HS-5 (cell line): ENCODE measurements at regions not wholly inside any gene's neighbourhood (a gene's known extent, or its start where the extent isn't known, plus 50 kb on each side); places are given as distances from the start of the nearest gene placed in this dataset.

Experiments used
- DNase-seq: peaks from one replicate; pipeline ENCODE4 v3.0.0-alpha.2; 2012; ENCODE audit warnings: low read depth

DNA sequence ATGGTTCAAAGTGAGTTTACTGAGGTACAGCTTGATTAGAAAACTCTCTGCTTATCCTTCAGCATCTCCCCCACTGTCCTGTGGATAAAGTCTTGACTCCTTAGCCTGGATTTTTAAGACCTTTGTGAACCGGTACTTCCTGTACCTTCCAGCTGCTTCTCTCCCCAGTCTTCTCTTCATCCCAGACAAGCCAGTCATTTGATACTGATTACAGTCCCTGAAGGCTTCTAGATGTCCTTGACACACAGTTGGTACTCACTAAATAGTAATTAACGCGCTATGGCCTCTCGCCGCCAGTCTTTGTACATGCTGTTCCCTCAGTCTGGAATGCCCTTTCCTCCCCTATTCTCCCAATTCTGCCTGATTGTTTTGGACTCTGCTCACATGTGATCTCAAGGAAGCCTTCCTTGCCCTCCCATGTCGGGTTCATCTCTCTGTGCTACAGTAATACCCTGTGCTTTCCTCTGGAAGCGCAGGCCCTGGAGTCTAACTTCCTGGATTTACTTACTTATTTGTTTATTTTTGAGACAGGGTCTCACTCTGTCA lies 50.6 kb upstream of the PTGR2 start:
- DNase-seq: no peak

DNA sequence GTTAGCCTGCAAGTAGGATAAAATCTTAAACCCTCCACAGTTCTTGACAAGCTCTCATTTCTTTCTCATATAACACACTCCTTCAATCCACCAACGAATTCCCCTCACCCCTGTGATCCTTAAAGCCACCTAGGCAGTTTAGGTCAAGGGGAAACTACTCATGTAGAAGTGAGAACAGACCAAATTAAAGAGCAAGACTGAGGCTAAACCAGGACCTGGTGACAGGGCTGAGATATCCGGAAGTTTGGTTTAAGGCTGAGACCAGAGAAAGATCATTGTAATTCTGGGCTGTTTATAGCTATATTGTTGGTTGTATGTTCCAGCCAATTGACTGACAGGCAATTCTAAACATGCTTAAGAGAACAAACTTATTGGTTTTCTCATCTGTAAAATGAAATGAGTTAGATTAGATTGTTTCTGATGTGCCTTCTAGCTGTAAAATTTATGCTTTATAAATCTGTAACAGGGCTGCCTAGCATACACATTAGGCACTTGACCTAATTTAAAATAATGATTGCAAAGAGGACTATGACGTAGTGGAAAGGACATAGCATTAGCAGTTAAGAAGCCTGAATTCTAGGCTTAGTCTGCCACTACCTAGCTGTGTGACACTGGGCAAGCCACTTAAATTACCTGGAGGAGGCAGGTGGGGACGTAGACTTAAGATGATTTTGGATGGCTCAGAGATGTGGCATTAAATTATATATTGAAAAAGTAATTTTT lies 53.9 kb upstream of the PTGR2 start:
- DNase-seq: no peak

DNA sequence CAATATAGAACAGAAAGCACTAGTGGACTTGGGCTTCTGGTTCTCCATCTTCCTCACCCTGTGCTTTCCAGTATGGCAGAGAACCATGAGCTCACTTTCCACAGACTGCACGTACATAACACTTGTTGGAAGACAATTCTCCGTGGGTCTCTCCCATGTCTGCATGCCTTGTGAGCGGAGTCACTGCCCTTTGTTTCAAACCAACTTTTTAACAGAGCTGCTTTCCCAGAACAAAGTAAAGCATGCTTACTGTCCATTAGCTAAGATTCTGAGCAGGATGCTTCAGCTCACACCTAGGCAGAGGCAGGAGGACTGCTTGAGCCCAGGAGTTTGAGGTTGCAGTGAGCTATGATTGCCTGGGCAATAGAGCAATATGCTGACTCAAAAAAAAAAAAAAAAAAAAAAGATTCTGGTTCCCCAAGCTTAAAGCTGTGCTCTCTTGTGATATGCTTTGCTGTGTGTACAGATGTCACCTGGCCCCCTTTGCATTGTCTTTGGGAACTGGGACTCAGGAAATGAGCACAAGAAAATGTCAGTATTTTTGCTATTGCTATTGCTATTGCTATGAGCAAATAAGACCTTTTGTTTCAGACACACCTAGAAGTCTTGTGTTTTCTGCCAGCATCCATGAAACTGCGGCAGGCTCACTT lies 54.6 kb upstream of the PTGR2 start:
- DNase-seq: no peak

DNA sequence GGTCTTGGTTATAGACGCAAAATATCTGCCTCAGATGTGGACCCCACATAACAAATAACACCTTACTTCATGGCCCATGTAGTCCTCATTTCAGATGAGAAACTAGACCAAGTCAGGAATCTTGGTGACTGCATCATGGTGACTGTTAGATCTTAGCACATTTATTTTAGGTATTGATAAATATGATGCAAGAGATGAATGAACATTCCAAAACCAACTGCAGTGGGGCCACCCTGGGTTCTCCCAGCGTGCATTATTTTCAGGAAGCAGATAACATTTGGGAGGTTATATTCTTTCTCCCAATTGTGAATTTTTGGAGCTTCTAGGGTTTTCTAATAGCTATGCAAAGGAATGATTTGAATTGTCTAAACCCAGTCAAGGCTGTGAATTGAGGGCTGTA lies 55.2 kb upstream of the PTGR2 start:
- DNase-seq: no peak

DNA sequence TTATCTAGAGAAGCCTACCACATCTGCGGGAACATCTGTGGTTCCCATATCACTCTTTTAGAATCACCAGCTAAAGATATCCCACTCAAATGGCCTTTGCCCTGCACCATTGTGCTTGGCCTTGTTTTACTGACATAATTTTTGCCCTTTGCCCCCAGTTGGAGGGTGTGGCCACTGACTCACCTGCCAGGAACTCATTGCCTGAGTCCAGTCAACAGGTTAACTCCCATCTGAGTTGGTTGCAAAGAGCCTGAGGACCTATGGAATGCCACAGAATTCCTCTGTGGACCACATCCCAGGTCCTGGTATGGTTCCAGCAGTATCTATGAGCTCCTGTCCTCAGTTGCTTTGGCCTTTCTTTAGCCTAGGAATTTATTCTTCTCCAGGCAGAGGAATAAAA lies 55.7 kb upstream of the PTGR2 start:
- peak; percentile 88 for DNase-seq

DNA sequence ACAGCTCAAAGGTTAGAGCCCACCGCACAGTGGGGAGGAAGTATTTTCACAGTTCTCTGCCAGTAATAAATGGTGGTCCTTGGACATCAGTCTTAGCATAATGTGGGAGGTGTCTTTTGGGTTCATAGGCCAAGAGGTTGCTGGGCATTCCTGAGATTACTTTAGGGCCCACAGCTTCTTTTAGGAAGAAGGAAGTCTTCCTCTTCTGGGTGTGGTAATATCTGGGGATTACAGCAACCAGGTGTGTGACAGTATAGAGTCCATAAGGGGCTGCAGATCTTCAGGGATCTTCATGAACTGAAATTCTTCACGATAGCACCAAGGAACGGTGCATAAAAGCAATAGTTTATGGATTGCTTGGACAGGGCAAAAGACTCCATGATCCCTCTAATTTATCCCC lies 56.2 kb upstream of the PTGR2 start:
- DNase-seq: no peak

DNA sequence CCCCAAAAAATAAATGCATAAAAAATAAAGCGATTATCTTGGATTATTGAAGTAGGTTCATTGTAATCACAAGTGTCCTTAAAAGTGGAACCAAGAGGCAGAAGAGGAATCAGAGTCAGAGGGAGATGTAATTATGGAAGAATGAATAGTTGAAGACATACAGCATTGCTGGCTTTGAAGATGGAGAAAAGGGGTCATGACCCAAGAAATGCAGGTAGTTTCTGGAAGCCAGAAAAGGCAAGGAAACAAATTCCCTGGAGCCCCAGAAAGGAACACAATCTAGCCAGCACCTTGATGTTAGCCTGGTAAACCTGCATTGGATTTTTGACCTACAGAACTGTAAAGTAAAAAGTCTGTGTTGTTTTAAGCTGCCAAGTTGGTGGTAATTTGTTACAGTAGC lies 57.5 kb upstream of the PTGR2 start:
- DNase-seq: no peak

DNA sequence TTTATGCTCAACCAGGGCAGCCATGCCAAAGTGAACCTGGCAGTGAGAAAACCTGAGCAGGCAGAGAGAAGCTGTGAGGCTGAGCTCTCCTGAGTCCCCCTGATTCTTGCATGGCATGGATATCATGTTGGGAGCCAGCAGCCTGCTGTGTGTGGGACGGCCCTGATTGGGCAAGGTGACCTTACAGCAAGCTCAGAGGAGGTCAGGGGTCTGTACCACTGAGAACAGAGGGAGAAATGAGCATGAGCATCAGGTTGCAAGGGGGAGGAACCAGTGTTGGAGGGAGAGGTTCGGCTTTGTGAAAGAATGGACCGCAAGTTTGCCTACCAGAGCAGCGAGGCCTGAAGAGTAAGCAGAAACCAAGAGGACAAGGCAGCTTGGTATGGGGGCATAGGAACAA lies 59.1 kb upstream of the PTGR2 start:
- no peak for DNase-seq

DNA sequence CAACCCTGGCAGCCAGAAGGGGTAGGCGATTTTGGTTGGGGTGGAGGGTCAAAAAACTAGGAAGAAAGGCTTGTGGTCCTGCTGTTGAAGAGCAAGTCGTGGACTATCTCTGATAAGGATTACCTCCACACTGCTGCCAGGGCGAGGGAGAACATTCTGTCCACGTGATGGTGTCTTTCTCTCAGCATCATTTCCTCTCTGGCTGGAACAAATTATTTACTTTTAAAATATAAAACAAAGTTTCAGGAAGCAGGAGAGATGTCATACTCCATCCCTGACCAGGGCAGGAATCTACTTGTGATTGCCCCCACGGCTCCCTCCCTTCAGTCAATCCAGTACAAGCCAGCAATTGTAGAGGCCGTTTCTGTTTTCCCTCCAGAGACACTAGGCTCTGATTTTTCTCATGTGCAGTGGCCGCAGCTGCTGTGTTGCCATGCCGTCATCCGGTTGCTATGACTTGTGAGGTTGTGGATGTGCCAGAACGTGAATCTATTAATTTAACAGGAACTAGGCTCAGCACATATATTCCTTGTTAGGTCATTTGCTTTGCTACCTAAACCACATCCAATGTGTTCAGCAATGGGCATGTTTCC lies 61.5 kb upstream of the PTGR2 start:
- DNase-seq: peak; percentile 85

DNA sequence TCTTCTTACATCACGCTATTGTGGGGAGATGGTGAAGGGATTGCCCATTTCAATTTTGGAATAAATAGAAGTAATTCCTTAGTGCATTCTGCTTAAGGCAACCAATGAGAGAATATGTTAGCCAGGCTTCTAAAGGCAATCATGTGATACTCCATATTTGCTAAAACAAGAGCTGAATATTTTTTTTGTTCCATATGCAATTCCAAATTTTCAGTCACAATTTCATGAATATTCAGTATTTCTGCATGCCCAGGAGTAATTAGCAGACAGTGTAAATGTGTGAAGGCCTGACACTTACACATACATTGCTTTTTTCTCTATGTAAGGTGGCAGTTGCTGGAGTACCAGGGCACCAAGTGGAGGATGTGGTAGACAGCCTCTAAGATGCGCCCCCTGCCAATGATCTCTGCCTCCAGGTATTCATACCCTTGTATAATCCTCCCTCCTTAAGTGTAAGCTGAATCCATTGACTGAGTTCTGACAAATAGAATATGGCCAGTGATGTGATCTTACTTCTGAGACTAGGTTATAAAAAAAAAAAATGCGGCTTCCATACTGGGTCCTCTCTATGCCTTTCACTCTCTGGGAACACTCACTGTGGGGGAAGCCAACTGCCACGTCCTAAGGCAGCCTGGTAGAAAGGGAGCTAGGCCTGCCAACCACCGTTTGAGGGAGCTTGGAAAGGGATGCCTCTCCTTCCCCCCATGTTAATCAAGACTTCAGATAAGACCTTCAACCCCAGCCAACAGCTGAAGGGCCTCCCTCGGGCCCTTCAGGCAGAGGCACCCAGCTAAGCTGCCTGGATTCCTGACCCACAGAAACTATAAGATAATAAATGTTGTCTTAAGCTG lies 62.7 kb upstream of the PTGR2 start:
- no peak for DNase-seq

DNA sequence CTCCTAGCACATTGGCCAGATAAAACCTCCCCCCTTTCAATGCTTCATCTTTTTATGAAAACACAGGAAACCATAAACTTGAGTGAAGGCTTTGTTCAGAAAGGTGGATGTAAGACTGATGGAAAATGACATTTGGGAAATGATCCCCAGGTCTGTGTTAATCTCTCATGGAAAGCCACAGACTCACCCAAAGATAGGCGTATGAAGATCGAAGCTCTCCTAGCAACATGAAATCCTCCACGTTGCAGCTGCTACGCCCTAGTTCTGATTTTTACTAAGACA lies 63.4 kb upstream of the PTGR2 start:
- DNase-seq: no peak

DNA sequence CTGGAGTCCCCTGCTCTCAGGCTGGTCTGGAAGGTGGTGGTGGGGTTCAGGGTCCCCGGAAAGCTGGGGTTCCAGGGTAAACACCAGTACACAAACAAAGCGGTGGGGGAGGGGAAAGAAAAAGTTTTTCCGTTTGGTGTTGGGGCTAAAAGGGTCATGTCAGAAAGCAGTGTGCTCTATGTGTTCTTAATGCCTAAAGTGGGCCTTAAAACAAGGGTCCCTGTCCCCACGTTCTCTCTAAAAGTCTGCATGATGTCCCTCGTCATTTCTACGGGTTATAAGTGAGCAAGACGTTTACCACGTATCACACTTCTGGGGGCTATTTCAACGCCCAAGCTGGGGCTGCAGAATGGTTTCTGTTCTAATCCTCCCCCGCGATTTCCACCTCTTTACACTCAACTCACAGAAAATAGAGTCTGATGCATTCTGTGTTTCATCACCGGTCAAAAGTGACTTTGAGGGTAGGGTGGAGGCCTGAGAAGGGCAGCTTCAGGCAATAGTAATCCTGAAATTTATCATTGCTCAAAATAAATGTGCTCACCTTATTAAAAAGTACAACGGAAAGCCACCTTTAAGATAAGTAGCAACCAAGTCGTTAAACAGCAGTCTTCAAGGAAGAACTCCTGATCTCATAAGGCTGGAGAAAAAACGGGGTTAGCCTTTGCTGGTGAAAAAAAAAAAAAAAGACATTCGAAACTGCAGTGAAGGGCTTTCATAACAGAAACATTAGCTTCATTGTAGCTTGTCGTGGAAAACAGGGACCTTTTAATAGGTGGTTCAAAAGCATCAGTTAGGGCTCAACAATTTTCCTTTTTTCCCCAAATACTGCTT lies 63.9 kb upstream of the PTGR2 start:
- no peak for DNase-seq

DNA sequence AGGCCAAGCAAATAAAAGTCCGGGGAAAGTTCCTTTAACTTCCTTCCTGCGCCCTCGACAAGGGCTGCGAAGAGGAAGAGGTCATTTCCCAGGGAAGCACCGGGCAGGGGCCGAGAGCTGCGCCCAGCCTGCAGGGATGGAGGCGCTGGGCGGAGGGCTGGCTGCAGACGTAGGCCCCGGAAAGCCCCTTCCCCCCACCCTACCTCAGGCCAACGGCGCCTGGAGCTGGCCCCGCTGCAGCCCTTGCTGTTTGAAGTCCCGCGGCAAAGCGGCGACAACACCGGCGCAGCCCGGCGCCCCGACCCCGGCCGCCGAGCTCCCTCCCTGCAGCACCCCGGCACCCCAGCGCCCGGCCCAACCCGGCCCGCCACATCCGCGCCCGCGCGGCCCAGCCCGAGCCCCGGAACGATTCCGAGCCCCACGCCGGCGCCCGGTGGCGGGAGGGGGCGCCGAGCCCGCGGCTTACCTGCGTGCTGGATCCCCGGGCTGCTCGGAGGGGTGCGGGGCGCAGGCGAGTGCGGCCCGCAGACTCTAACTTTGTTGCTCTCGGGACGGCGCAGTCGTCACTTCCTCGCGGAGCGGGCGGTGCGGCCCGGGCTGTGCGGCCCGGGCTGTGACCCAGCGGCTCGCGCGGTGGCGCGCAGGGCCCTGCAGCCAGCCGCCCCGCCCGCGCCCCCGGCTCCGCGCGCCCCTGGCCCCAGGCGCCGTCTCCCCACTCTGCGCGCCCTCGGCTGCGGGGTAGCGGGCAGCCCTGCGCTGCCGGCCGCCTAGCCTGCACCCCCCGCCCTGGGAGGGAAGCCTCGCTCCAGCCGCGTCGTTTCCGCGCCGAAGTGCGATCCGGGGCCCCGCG lies 64.8 kb upstream of the PTGR2 start:
- no peak for DNase-seq

DNA sequence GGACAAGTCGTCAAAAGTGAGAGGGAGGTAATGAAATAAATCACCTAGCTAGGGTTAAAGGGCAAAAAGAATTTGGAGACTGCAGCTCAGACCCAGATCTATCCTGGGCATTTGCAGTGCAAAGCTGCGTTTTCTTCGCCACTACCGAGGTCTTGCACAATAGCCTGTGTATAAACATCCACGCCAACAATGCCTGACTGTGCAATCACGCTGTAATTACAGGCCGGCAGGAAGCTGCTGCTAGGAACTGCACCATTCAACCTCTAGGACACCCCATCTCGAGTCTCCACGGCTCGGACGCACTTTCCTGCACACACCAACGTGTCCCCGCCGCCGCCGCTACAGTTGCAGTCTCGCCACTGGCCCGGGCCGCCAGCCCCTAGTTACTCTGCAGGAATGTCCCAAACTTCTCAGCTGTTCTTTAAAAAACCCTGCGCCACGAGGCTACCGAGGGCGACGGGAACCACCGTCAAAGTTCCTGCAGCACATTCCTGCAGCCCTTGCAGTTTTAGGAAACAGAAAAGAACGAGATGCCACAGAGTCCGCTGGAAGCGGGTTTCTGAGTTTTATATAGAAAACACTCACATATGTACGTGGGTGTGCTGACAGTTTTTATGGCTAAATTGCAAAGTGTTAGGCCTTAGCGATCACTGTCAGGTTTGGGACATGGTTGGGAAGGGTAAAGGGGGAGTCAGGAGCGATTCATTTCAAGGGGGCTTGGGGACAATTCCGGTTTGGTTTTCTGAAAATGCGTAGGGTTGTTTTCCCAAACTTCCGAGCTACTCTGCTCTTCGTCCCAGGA lies 65.6 kb upstream of the PTGR2 start:
- DNase-seq: peak; percentile 78

DNA sequence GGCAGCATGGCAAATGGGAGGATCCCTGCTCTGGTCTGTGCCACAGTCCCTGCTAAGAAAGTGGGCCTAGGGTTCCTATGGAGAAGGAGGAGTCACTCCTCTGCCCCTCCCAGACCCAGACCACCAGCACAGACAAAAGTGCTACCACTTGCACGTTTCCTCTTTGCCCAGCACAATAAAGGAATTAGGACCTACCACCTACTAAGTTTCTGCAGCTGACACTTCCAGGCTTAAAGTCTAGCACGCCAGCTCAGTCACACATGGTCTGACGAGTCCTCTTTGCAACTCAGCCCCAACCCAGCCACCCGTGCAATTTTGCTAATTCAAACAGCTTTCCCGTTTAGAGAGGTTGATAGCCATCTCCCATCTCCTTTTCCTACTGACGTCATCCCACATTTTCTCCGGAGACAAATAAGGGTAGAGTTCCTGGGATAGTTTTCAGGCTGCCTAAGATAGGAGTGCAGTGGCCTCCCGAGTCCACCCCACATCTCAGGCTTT lies 66.2 kb upstream of the PTGR2 start:
- no peak for DNase-seq

DNA sequence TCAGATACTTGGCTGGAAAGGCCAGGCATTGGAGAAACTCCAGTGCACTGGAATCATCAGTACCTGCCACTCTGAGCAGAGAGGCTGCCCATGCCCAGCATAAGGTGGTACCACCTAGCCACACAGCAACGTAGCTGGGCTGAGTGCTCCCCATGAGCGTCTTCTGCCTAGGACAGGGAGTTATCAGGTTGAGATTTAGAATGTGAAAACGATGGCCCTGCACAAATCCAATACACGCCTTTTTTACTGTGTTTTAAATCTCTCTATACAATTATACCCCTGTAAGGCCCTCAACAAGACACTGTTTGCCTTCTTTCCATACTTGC lies 66.7 kb upstream of the PTGR2 start:
- no peak for DNase-seq

DNA sequence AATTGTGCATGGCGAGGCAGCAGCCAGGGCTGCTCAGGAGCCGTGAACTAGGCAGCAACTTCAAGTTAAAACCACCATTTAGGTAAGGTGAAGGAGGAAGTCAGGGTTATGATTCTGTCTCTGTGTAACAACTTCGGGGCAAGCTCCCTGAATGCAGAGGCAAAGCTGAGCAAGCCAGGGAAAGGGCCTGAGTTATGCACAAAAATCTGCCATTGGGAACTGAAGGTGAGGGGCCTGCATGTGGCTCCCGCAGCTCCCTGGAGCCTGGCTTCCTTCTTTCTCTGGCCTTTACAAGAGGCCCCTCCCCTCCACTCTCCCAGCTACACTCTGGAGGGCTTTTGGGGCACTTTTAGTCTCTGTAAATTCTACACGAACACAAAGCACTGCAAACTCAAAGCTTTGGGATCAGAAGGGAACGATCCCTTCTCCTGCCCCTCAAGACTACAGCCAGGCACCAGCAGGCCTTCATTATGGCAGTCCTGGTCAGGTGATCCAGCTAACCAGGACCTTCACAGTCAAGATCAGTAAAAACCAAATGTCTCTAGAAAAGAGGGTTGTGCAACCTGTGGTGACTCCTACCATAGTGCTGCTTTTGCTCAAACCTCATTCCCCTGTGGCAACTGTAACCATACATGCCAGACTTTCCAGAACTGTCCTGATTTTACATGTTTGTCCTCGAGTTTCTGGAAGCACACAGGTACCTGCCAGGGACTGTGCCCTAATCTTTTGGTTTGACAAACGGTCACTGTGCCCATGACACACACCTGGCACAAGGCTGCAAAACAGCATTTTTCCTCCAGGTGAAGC lies 67.2 kb upstream of the PTGR2 start:
- no peak for DNase-seq

DNA sequence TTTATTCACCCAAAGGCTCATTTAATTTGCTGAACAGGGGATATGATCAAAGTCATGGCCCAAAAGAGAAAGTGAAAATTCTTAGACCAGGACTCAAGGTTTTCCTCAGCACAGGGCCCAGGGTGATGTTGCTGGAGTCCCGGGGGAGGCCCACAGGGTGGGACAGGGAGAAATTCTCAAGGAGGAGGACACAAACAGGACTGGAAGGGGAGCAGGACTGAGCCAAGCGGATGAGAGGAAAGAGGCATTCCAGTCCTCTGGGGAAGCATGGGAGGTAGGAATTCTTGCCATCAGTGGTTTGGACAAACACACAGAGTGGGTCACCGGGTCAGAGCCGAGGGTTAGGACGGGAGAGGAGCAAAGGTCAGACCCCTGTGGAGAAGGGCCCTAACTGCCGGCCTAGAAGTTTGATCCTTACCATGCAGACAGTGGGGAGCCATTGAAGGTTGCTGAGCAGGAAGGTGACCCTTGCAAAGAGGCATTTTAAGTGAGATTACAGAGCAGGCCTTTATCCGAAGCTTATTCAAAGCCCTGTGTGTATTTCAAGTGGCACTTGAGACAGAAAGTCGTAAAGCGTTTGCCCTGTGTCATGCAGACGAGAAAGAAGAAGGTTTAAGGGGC lies 68.4 kb upstream of the PTGR2 start:
- DNase-seq: no peak

DNA sequence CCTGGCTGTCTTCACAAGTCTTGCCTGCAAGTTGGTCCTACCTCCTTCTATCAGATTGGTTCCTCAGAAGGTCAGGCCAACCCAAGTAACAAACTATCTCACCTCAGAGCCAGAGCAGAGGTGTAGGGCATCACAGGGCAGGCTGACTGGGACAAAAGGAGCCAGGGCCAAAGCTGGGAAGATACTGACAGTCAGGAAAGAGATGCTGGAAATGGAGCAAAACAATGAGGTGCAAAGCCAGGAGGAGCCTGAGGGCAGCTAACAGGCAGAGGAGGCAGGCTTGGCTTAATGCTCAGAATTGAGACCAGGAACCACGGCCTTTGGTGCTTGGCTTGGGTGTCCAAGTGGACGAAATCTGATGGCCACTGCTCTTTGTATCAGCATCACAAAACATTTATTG lies 68.4 kb upstream of the PNMA1 start:
- DNase-seq: no peak
